Neural cell (in vitro differentiated cells): ENCODE measurements at regions not wholly inside any gene's neighbourhood (a gene's known extent, or its start where the extent isn't known, plus 50 kb on each side); places are given as distances from the start of the nearest gene placed in this dataset.

ENCODE experiments used
- H2AFZ ChIP-seq: fragments of 200-600, 300-800 bp; sonication (generic), shearing (Covaris generic); 2 replicates; pipeline ENCODE4 v1.6.0; 2014; ENCODE audit warnings: low read depth, mild to moderate bottlenecking, antibody characterized with exemption, low read length, moderate library complexity
- H3F3A ChIP-seq: fragments of 200-600 bp; shearing (Covaris generic); 2 replicates; pipeline ENCODE4 v1.6.1; 2016; ENCODE audit warnings: mild to moderate bottlenecking, moderate library complexity, mixed read lengths, antibody characterized with exemption, low read length; ENCODE audit not compliant: insufficient read depth, poor library complexity, severe bottlenecking
- H3K27ac ChIP-seq: fragments of 200-600, 300-800 bp; sonication (generic), shearing (Covaris generic); 2 replicates; pipeline ENCODE4 v1.5.1; 2014; ENCODE audit warnings: mild to moderate bottlenecking, low read length, moderate library complexity
- H3K27me3 ChIP-seq: fragments of 300-800, 200-600 bp; sonication (generic), shearing (Covaris generic); 2 replicates; pipeline ENCODE4 v1.6.0; 2014; ENCODE audit warnings: mild to moderate bottlenecking, low read depth, low read length, moderate library complexity; ENCODE audit not compliant: insufficient read depth
- H3K36me3 ChIP-seq: fragments of 300-800, 200-600 bp; sonication (generic), shearing (Covaris generic); 2 replicates; pipeline ENCODE4 v1.5.1; 2014; ENCODE audit warnings: mild to moderate bottlenecking, antibody characterized with exemption, low read length, moderate library complexity; ENCODE audit not compliant: insufficient read depth
- H3K4me2 ChIP-seq: fragments of 300-800, 200-600 bp; sonication (generic), shearing (Covaris generic); 2 replicates; pipeline ENCODE4 v1.6.0; 2014; ENCODE audit warnings: mild to moderate bottlenecking, low read length
- H3K4me3 ChIP-seq: fragments of 300-800, 200-600 bp; sonication (generic), shearing (Covaris generic); 2 replicates; pipeline ENCODE4 v1.5.1; 2014; ENCODE audit warnings: mild to moderate bottlenecking, low read length, moderate library complexity
- H3K79me2 ChIP-seq: fragments of 200-600 bp; shearing (Covaris generic); replicated peaks from 2 replicates; pipeline ENCODE4 v1.6.0; 2014; ENCODE audit warnings: mild to moderate bottlenecking, low read length, moderate library complexity; ENCODE audit not compliant: insufficient read depth
- H3K9ac ChIP-seq: fragments of 300-800, 200-600 bp; sonication (generic), shearing (Covaris generic); 2 replicates; pipeline ENCODE4 v1.6.1; 2016; ENCODE audit warnings: mild to moderate bottlenecking, low read length, mixed read lengths
- H3K9me2 ChIP-seq: fragments of 200-600 bp; shearing (Covaris generic); 2 replicates; pipeline ENCODE4 v1.6.1; 2016; ENCODE audit warnings: mild to moderate bottlenecking, low read length, mixed read lengths; ENCODE audit not compliant: insufficient read depth
- H3K9me3 ChIP-seq: fragments of 200-600, 300-800 bp; sonication (generic), shearing (Covaris generic); 2 replicates; pipeline ENCODE4 v1.6.1; 2016; ENCODE audit warnings: mild to moderate bottlenecking, mixed run types, low read length, moderate library complexity, mixed read lengths
- H4K20me1 ChIP-seq: fragments of 200-600 bp; shearing (Covaris generic); 2 replicates; pipeline ENCODE4 v1.6.1; 2016; ENCODE audit warnings: mild to moderate bottlenecking, mixed run types; ENCODE audit not compliant: insufficient read depth
- EP300 ChIP-seq: fragments of 450-650 bp; conservative IDR thresholded peaks from 2 replicates; pipeline ENCODE4 v1.6.1; 2014; ENCODE audit warnings: antibody characterized with exemption, mild to moderate bottlenecking, moderate library complexity; ENCODE audit not compliant: poor library complexity, severe bottlenecking
- EZH2 ChIP-seq: fragments of 200-600, 300-800 bp; shearing (Covaris generic), sonication (generic); IDR thresholded peaks from 2 replicates; pipeline ENCODE4 v1.6.1; 2014; ENCODE audit warnings: antibody characterized with exemption, low read length, borderline replicate concordance, mild to moderate bottlenecking; ENCODE audit not compliant: insufficient read depth, poor library complexity, severe bottlenecking
- MXI1 ChIP-seq: fragments of 450-650 bp; conservative IDR thresholded peaks from 2 replicates; pipeline ENCODE4 v1.6.1; 2014; ENCODE audit warnings: antibody characterized with exemption, mild to moderate bottlenecking; ENCODE audit not compliant: poor library complexity, severe bottlenecking
- POLR2AphosphoS5 ChIP-seq: IDR thresholded peaks from 2 replicates; pipeline ENCODE4 v1.6.1; 2012
- RAD21 ChIP-seq: fragments of 450-650 bp; conservative IDR thresholded peaks from 2 replicates; pipeline ENCODE4 v1.6.1; 2014; ENCODE audit warnings: antibody characterized with exemption, mild to moderate bottlenecking, moderate library complexity
- SMC3 ChIP-seq: fragments of 450-650 bp; conservative IDR thresholded peaks from 2 replicates; pipeline ENCODE4 v1.6.1; 2014; ENCODE audit warnings: antibody characterized with exemption, mild to moderate bottlenecking, moderate library complexity; ENCODE audit not compliant: poor library complexity
- TAF1 ChIP-seq: IDR thresholded peaks from 2 replicates; pipeline ENCODE4 v1.6.1; 2012; ENCODE audit warnings: low read depth
- TF ChIP-seq, protein P1 (sequence below): IDR thresholded peaks from 2 replicates; pipeline ENCODE4 v1.6.1; 2012; ENCODE audit warnings: borderline replicate concordance
- TF ChIP-seq, protein P2 (sequence below): fragments of 450-650 bp; IDR thresholded peaks from 2 replicates; pipeline ENCODE4 v1.5.1; 2014; ENCODE audit warnings: antibody characterized with exemption, mild to moderate bottlenecking, moderate library complexity; ENCODE audit not compliant: poor library complexity, severe bottlenecking

DNA sequence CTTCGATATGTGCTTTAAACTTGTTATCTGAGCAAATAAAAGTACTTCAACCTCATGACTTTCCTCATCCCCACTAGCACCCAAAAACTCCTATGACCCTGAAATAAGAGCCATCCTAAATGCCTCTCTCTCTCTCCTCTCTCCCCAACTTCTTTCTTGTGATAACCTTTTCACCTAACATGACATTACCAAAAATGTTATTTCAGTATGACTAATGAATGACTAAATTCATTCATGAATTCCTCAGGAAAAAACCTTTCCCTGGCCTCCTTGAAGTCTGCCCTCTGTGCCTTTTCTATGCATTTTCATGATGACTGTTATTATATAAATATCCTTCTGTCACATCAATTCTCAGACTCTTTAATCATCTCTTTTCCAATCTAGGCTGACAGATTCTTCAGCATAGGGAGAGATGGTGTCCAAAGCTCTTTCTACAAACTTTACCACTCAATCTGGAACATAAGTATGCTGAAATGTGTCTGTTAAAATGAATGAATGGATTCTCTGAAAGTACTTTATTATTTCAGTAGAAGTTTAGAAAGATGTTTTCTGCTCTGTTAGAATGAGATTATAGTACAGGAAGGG, 114.3 kb upstream of the GGTLC1 start:
- Histone ChIP-seq H3K36me3 (no peaks in the 10 kb centered on the region), H3K79me2 (no peaks in the 10 kb centered on the region), H3K27me3 (no peaks in the 10 kb centered on the region), H3K9me3 (no peaks in the 10 kb centered on the region), H3K9me2 (no peaks in the 10 kb centered on the region), H4K20me1 (no peaks in the 10 kb centered on the region), H2AFZ (no peak overlapping the region), H3K4me2 (no peak overlapping the region), H3K4me3 (no peak overlapping the region), H3K9ac (no peak overlapping the region), H3K27ac (no peak overlapping the region), H3F3A (no peaks in the 10 kb centered on the region)
- TF ChIP-seq TAF1, result no peak
- TF ChIP-seq MXI1, result no peak
- no peak for TF ChIP-seq SMC3
- TF ChIP-seq EP300, result no peak
- TF ChIP-seq, protein P1, sequence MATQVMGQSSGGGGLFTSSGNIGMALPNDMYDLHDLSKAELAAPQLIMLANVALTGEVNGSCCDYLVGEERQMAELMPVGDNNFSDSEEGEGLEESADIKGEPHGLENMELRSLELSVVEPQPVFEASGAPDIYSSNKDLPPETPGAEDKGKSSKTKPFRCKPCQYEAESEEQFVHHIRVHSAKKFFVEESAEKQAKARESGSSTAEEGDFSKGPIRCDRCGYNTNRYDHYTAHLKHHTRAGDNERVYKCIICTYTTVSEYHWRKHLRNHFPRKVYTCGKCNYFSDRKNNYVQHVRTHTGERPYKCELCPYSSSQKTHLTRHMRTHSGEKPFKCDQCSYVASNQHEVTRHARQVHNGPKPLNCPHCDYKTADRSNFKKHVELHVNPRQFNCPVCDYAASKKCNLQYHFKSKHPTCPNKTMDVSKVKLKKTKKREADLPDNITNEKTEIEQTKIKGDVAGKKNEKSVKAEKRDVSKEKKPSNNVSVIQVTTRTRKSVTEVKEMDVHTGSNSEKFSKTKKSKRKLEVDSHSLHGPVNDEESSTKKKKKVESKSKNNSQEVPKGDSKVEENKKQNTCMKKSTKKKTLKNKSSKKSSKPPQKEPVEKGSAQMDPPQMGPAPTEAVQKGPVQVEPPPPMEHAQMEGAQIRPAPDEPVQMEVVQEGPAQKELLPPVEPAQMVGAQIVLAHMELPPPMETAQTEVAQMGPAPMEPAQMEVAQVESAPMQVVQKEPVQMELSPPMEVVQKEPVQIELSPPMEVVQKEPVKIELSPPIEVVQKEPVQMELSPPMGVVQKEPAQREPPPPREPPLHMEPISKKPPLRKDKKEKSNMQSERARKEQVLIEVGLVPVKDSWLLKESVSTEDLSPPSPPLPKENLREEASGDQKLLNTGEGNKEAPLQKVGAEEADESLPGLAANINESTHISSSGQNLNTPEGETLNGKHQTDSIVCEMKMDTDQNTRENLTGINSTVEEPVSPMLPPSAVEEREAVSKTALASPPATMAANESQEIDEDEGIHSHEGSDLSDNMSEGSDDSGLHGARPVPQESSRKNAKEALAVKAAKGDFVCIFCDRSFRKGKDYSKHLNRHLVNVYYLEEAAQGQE, result no peak
- no peak for TF ChIP-seq POLR2AphosphoS5
- TF ChIP-seq, protein P2, sequence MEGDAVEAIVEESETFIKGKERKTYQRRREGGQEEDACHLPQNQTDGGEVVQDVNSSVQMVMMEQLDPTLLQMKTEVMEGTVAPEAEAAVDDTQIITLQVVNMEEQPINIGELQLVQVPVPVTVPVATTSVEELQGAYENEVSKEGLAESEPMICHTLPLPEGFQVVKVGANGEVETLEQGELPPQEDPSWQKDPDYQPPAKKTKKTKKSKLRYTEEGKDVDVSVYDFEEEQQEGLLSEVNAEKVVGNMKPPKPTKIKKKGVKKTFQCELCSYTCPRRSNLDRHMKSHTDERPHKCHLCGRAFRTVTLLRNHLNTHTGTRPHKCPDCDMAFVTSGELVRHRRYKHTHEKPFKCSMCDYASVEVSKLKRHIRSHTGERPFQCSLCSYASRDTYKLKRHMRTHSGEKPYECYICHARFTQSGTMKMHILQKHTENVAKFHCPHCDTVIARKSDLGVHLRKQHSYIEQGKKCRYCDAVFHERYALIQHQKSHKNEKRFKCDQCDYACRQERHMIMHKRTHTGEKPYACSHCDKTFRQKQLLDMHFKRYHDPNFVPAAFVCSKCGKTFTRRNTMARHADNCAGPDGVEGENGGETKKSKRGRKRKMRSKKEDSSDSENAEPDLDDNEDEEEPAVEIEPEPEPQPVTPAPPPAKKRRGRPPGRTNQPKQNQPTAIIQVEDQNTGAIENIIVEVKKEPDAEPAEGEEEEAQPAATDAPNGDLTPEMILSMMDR, result no peak
- TF ChIP-seq EZH2, result no peak
- TF ChIP-seq RAD21, result no peak

DNA sequence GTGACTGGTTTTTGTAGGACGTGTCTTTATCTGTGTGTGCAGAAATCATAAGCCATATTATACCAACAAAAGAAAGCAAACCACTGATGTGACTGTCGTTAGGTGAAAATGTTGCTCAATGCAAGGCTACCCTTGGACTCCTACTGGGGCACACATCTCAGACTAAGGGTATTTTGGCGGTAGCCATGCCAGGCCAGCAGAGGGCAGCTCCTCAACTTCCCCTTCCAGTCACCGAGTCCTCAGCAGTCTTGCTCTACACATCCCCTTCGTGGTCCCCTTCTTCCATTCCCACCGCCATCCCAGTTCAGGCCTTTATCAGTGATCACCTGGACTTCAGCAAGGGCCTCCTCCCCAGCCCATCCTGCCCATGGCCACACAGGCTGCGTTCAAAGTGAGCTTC, 113.7 kb upstream of the GGTLC1 start:
- no peaks in the 10 kb centered on the region for H3K9me3 ChIP-seq
- no peaks in the 10 kb centered on the region for H3K79me2 ChIP-seq
- H3K9me2 ChIP-seq, result no peaks in the 10 kb centered on the region
- H2AFZ ChIP-seq, result no peak overlapping the region
- no peak overlapping the region for H3K27ac ChIP-seq
- H3K27me3 ChIP-seq, result no peaks in the 10 kb centered on the region
- no peaks in the 10 kb centered on the region for H3F3A ChIP-seq
- H3K4me3 ChIP-seq, result no peak overlapping the region
- TF ChIP-seq POLR2AphosphoS5 (no peak), EZH2 (no peak), MXI1 (no peak)
- TF ChIP-seq, protein P1, result no peak
- no peak overlapping the region for H3K9ac ChIP-seq
- no peaks in the 10 kb centered on the region for H3K36me3 ChIP-seq
- no peaks in the 10 kb centered on the region for H4K20me1 ChIP-seq
- no peak overlapping the region for H3K4me2 ChIP-seq
